HG02973 (cell line): ENCODE measurements at regions not wholly inside any gene's neighbourhood (a gene's known extent, or its start where the extent isn't known, plus 50 kb on each side); places are given as distances from the start of the nearest gene placed in this dataset.

Source experiments
- ATAC-seq: cut with Tn5 transposase; IDR thresholded peaks from one replicate; pipeline ENCODE4 v1.9.1; 2021; ENCODE audit warnings: moderate library complexity; ENCODE audit not compliant: unreplicated experiment

DNA sequence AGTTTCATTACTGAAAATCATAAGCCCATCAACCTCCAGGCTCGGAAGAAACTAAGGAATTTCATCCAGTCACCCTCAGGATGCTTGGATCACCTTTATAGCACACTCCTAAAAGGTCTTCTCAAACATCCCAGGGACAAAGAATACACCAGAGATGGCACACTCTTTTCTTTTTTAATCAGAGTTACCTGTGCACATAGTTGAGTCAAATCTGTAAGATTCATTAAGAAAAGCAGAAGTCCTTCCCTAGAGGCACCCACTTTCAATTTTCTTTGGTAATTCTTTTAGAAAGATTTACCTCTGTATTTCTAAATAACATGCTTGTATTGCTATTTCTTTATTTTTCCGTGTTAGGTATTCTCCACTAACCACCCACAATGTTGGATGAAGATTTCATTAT lies 50.6 kb upstream of the IL6 start:
- no peak for ATAC-seq

DNA sequence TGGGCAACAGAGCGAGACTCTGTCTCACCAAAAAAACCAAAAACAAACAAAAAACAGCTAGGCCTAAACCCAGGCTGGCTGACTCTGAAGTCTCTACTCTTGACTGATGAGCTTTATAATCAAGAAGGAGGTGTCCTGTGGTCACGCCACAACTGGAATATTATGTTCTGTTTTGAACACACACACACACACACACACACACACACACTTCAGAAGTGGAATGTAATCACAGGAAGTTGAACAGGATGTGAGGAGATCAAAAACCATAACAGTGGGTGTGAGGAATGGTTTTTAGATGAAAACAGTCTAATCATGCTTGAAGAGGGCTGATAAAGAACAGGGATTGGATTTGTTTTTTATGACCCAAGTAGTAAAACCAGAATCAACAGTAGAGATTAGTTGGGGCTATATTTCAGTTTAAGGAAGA lies 51.1 kb upstream of the IL6 start:
- no peak for ATAC-seq

DNA sequence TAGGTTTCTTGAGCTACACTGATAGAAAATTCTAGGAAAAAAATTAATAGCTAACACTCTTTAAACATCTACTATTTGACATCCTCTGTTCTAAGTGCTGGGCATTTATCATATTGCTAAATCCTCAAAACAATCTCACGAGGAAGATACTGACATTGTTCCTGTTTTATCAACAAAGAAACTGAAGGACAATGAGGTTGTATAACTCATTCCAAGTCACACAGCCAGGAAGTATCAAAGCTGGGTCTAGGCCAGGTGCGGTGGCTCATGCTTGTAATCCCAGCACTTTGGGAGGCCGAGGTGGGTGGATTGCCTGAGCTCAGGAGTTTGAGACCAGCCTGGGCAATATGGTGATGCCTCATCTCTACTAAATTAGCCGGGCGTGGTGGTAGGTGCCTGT lies 51.6 kb upstream of the IL6 start:
- no peak for ATAC-seq

DNA sequence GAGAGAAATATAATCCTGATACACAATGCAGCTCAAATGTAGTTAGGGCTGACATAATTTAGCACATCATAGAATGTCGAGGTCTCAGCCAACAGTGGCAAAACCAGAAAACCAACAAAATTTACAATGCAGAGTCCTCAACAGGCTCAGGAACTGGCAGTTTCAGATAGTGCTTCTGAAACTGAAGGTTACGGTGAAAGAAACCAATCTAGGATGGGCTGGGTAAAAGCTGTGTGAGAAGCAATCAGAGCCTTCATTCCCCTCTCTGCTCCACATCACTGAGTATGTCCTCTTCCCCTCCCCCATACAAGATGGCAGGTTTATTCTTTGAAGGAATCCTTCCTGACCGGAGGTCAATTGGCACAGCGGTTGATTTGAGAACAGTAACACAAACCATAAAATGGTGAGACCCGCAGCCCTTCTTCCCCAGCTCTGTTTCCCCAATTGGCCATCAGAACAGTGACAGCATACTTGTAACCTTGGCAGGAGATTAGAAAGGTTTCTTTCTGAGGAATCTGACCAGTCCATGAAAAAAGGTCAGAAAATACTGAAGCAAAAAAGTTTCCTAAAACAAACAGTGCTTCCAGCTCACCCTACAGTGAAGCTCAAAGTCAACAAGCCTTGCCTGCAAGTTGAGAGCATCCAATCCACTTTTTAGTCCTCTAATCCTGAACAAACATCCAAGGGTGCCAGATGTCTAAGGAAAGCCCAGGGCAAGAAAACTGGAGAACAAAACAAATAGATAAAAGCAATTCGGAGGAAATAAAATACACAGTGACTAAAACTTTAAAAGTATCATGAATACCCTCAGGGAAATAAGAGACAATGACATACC lies 53.9 kb upstream of the IL6 start:
- peak; percentile 78 for ATAC-seq

DNA sequence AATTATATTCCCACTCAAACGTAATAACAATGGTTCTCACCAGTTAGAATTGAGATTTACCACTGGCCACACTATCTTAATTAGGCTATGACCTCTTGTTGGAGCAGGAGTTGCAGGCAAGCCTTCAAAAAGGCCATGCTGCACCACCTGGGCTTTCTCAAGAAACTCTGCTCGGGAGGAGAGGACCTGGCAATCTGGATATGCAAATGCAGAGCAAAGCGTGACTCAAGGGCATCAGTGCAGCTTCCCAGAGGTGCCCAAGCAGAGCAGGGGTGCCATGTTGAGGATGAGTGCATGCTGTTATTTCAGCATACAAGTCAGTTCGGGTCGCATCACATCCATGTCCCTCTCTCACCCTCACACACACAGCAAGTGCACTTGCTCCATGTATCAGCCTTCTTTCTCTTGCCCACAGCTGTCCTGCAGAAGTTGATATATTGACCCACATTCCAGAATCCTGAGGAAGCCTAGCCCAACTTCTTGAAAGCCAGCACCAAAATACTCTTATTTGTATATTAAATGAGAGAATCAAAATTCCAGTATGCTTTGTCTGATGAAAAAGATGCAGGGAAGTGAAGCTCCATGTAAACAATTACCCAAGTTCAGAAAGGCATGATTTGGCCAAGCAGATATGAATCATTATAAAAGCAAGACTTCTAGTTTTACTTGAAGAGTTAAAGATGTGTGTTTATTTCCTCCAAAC lies 55.7 kb upstream of the IL6 start:
- ATAC-seq: no peak

DNA sequence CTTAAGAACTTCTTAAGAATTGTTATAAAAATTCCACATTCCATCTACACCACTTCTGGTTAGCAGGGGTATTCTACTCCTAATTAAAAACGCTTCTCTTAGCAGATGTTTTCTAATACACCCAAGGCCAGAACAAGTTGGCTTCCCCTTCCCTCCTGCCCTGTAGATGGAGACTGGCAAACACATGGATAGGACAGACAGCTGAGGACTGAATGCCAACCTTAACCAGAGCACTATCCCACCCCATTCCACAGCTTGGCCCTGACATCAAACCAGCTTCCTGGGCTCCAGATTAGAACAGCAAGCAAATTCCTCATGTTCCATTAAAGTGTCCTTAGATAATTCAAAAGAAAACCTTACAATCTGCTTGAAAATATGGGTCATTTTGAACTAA lies 56.6 kb upstream of the IL6 start:
- no peak for ATAC-seq

DNA sequence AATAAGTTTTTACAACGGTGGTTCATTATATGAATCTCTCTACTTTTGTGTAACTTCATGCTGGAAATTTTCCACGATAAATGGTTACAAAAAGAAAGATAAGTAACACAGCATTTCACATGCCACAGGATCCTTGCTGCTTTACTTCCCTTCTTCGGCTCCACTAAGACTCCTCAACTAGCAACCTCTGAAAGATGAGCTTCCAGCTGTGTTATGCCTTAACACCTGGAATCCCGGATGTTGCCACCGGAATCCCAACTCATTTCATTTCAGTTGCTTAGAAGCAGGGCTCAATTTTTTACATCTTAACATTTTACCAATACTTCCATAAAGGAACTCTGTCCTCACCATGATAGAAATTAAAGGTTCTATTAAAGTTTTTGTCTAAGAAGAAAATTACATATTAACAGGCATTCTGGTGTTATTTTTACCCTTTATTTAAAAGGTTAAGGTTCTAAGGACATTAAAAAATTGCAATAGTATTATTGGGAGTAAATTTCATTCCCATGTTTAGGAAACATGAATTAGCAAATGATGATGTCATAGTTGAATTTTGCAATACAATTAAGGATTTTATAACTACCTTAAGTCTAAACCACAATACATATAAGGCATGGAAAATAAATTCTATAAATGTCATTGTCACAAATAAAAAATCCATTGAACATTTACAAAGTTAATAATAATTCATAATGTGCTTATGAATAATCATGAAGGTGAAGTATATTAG lies 57.1 kb upstream of the IL6 start:
- ATAC-seq: no peak

DNA sequence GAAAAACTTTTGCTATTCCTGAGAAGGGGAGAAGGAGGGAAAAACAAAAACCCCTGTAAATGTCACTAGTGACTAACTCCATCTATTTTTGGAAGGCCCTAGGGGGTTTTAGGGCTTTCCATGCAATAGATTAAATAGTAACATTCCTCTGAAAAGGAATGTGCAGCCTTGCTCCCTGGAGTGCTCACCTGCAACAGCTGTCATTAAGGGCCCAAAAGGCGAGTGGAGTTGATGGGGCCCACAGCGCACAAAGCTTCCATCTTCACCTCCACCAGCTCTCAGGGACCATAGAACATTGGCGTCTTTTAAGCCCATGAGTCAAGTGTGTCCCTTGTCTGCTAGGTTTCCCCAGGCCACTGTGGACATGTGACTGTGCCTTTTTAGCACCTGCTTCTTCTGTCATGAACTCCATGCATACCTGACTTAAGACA lies 58.0 kb upstream of the IL6 start:
- no peak for ATAC-seq

DNA sequence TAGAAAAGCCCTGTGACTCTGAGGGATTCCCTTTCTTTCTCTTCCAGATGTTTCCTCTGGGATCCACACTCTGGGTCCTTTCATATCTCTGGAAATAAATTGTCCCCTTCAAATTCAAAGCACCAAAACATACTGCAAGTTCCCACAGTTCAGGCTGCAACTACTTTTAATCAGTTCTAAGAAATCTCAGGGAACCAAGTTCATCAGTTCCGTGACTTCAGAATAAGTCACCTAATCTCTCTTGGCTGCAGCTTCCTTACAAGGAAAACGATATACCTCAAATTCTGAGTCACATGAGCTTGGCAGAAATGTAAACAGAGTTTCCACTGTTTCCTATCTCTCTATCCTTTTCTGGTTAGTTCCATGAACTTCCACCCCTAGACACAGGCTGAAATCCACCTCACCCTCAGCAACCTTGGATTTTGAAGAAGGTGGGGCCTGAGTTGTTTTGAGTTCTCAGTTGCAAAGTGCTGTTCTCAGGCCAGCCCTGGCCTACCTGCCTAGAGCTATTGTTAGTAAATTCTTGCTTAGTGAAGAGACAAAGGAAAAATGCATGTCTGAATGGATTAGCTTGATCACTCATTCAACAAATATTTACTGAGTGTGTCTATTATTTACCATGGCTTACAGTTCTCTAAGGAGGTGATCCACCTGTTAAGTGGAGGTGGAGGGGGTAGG lies 59.3 kb upstream of the IL6 start:
- ATAC-seq: no peak

DNA sequence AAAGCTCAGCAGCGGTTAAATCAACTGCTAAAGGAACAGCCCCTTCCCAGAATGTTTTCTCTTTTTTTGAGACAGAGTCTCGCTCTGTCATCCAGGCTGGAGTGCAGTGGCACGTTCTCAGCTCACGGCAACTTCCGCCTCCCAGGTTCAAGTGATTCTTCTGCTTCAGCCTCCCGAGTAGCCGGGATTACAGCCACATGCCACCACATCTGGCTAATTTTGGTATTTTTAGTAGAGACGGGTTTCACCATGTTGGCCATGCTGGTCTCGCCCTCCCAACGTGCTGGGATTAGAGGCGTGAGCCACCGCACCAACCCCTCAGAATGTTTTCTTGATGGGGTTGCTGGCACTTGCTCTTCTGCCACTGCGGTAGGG lies 59.8 kb upstream of the IL6 start:
- ATAC-seq: no peak

DNA sequence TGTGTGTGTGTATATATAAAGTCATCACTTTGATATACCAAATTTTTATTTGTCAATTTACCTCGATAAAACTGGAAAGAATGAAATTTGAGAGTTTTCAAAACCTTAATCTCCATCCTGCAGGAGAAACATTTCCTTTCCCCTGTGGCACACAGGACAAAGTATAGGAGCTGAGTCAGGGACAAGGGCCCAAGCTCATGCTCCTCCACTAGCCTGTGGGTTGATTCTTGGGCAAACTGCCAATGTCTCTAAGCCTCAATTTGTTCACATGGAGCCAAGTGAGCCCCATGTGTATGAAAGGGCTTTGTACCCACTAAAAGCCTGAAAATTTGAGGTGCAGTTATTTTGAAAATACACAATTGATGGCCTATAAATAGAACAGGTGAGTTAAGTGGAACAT lies 60.3 kb upstream of the IL6 start:
- ATAC-seq: no peak

DNA sequence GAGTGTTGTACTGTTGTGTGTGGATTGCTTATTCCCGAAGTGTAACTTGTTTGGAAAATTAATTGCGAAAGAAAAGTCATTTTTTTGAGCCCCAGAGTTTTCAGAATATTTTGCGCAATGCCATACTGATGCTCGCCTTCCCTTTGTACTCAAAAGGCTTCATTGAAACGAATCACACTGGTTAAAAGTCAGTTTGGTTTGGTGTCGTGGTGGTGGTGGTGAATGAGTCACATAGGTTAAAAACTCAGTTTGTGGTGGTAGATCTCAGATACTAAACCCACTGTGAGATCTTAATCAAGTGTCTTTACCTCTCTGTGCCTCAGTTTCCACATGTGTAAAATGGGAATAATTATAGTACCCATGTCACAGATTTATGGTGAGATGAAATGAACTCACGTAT lies 61.1 kb upstream of the IL6 start:
- no peak for ATAC-seq

DNA sequence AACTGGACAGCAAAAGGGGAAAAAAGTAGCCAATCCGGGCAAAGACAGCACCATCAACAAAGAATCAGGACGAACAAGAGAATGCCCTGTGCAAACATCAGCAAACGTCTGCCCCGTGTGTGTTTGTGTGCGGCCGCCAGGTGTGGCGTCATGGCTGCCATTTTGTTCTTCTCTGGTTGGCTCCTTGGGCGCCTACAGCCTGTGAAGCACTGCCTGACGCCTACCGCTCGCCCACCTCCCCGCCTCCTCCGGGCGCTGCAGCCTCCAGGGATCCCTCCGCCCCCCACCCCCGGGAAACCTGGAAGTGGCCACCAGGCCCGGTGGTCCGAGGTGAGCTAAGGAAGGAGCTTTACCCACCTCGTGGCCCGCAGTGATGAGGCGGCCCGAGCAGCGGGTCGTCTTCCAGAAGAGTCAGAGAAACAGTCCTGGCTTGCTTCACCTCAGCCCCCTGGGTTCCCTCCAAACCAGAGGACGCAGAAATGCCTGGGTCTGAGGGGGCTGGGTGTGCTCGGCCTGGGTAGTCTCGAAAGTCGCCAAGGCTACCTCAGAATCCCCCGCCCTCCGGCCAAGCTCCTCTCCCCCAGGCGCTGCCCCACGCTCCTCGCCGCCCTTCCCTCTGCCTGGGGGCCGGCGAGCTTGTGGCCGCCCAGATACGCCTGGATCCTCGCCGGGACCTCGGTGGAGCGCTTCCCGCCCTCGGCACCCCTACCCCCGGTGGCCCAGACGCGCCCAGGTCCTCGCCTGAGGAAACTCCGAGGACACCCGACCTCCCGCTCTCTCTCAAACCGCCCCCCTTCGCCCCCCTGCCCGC lies 61.8 kb upstream of the IL6 start:
- ATAC-seq: no peak

DNA sequence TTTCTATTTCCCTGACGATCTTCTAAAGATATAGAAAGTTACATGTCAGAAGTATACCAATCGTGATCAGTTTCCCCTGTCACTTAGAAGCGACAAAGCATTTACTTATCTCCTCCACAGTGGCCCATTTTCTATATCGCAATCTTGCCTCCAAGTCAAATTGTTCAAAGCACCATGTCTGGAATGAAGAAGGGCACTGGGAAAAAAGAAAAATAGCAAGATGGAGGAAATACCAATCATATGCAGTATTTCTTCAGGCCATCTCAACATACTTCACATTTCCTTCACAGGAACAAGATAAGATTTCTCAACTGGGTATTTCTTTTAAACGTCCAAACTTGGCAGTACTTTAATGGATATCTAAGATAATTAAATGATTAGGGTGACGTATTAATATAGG lies 63.3 kb upstream of the IL6 start:
- ATAC-seq: no peak

DNA sequence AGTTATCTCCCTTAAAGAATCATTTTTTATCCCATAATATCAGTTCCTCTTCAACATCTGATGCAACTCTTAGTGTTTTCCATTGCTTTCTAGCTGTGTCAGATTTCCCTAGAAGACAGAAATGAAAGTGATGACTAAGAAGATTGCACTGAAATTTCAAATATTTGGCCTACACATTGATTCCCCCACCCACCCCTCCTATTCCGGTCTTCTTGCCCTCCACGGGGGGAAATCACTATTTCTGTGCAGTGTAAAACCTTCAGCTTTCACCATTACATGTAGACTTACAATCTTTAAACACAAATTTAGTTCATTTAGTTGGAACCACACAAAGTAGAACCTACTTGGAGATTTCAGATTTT lies 63.7 kb upstream of the IL6 start:
- ATAC-seq: no peak

DNA sequence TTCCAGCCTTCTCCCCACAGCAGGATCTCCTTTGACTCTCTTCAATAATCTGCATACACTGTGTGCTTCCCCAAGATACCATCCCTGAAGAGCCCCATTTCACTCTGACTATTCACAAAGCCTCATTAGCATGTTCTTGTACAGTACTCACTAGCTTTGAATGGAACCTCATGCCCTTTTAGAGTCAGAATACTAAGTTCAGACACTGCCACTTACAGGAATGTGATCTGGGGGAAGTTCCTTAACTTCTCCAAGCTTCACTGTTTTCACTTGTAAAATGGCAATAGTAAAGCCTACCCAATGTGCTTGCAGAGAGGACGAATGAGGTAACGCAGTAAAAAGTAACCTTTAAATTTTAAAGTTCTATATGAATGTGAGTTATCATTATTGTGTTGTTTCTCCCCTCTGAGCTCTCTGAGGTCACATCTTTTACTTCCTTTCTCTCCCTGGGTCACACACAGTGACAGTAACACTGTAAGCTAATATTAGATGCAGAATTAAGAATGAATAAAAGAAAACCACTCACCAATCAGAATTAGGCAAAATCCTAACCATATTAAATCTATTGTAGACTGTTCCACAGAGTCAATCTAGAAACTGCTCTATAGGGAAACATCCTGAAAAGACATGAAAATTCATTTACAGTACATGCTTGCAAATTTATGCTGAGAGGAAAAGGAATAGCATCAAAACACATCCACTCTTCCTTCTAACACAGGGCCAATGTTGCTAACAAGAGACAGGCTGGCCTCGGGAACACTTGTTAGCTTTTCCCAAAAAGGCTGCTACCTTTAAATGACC lies 64.2 kb upstream of the IL6 start:
- ATAC-seq: no peak

DNA sequence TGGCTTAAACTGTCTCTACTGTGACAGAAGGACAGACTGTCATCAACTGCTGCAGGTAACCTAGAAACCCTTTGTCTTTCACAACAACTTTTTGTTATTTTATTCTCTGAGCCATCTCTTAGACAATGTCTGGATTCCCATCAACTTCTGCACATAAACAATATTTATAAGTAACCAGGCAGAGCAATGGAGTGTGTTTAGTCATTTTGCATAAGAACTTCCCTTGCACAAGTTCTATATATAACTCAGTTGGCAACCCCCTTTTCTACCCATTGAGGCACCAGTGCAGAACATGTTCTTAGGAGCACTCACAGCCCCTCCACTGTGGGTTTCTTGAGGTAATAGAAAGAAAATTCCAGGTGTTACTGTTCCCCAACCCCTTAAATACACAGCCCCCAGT lies 65.0 kb upstream of the IL6 start:
- ATAC-seq: peak; percentile 48

DNA sequence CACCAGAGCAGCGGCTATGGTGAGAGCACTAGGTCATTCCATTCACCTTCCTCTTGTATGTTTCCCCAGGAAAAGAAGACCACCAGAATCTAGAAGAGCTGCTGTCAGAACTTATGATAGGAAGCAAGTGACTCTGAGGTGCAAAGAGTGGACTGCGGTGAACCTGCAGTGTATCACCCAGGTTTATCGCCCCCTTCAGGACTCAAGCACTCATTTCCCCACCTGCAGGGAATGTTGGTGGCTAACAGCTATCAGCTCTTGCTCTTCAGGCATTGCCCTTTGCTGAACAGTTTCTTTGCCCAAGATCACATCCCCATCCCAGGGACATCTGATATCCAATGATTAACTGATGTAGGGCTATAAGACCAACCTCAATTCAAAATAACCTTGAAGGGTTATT lies 66.3 kb upstream of the IL6 start:
- no peak for ATAC-seq

DNA sequence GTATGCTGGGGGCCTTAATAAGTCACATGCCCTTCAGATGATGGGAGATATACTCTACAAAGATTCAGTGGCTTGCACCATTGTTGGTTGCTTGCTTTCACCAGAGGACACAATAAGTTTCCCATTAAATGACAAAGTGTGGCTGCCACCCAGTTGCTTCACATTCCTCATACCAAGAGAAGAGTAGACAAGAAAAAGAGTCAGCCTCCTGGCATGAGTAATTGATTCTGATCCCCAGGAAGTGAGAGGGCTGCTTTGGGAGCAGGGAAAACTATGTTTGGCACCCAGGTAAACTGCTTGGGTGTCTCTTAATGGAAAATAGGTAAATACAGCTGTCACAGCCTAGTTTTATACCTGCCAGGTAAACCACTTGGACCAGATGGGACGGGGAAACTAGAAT lies 66.7 kb upstream of the IL6 start:
- no peak for ATAC-seq

DNA sequence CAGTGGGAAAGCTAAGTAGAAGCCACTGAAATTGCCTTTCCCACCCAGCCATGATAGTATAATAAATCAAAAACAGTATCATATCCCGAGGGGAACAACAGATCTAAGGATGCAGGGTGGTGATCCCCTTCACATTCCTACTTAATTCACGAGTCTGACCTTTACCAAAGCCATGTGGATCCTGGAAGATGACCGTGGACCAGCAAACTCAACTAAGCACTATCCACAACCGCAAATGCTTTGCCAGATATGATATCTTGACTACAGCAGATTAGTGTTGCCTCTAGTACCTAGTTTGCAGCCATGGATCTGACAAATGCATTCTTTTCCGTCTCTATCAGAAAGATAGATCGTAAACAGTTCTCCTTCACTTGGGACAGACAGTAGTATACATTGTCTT lies 67.3 kb upstream of the IL6 start:
- no peak for ATAC-seq
